Karpas-422 (cell line): ENCODE measurements at regions not wholly inside any gene's neighbourhood (a gene's known extent, or its start where the extent isn't known, plus 50 kb on each side); places are given as distances from the start of the nearest gene placed in this dataset.

Experiments used
- DNase-seq: peaks from one replicate; pipeline ENCODE4 v3.0.0-alpha.2; 2015
- H2AFZ ChIP-seq: fragments of 200-600 bp; sonication (generic); 2 replicates; pipeline ENCODE4 v1.6.1; 2014; ENCODE audit warnings: antibody characterized with exemption, low read length, mixed read lengths
- H3K27ac ChIP-seq: fragments of 200-600 bp; sonication (generic); 2 replicates; pipeline ENCODE4 v1.5.1; 2014; ENCODE audit warnings: mild to moderate bottlenecking, low read length, moderate library complexity
- H3K27me3 ChIP-seq: fragments of 200-600 bp; sonication (generic); 2 replicates; pipeline ENCODE4 v1.6.1; 2014; ENCODE audit warnings: low read length, mixed read lengths
- H3K36me3 ChIP-seq: fragments of 200-600 bp; sonication (generic); 2 replicates; pipeline ENCODE4 v1.6.1; 2014; ENCODE audit warnings: low read length, mixed read lengths; ENCODE audit not compliant: insufficient read depth
- H3K4me1 ChIP-seq: fragments of 200-600 bp; sonication (generic); 2 replicates; pipeline ENCODE4 v1.6.1; 2014; ENCODE audit warnings: mild to moderate bottlenecking, low read length, mixed read lengths
- H3K4me2 ChIP-seq: fragments of 200-600 bp; sonication (generic); 2 replicates; pipeline ENCODE4 v1.6.1; 2014; ENCODE audit warnings: low read length, low read depth, mild to moderate bottlenecking; ENCODE audit not compliant: poor library complexity, severe bottlenecking
- H3K4me3 ChIP-seq: fragments of 200-600 bp; sonication (generic); 2 replicates; pipeline ENCODE4 v1.5.1; 2014; ENCODE audit warnings: mild to moderate bottlenecking, antibody characterized with exemption, low read length, mixed read lengths
- H3K79me2 ChIP-seq: fragments of 200-600 bp; sonication (generic); 2 replicates; pipeline ENCODE4 v1.6.1; 2014; ENCODE audit warnings: mild to moderate bottlenecking, low read length, mixed read lengths
- H3K9ac ChIP-seq: fragments of 200-600 bp; sonication (generic); 2 replicates; pipeline ENCODE4 v1.6.0; 2014; ENCODE audit warnings: low read length
- H3K9me2 ChIP-seq: fragments of 200-600 bp; sonication (generic), shearing (Covaris generic); replicated peaks from 2 replicates; pipeline ENCODE4 v1.6.0; 2014; ENCODE audit warnings: mild to moderate bottlenecking, low read length, moderate library complexity; ENCODE audit not compliant: insufficient read depth
- H3K9me3 ChIP-seq: fragments of 300-700, 200-600 bp; sonication (generic); 2 replicates; pipeline ENCODE4 v1.6.1; 2014; ENCODE audit warnings: low read length, mixed read lengths
- H4K20me1 ChIP-seq: fragments of 200-600 bp; sonication (generic); 2 replicates; pipeline ENCODE4 v1.6.1; 2014; ENCODE audit warnings: mild to moderate bottlenecking, antibody characterized with exemption, low read length, low read depth; ENCODE audit not compliant: insufficient read depth

DNA sequence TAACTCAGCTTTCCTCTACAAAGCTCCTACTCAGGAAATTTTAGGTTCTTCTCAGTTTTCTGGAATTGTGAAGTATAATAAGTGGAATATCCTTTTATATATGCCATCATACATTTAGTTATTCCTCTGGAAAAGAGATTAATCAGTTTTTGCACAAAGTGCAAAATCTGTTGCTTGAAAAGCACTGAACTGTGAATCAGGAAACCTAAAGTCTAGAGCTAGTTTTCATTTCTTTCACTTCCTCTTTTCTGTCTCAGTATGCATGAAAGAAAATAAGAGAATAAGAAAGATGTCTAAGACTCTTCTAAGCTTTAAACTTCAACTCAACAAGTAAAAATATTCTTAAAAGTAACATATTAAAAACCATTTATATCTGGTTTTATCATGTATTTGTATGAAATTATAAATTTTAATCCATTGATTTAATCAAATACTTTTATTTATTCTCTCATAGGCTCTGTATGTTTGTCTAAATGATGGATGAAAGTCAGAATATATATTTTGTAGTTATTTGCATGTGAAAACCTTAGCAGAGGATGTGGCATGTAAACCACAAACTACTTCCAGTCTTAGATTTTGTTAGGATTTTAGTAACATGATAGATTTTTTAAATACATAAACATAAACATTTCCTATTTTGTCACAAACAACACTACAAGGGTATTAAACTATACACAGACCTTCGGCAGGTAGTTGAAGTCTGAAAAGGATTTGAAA is 1073.0 kb downstream of the XPNPEP1 start:
- Histone ChIP-seq H3K4me2 (no peak overlapping the region), H3K4me1 (peaks cover 4% of the 10 kb centered on the region; the same call in 1 of the 2 replicates), H3K36me3 (no peaks in the 10 kb centered on the region), H4K20me1 (no peaks in the 10 kb centered on the region), H3K9me3 (peaks cover 9% of the 10 kb centered on the region; the same call in 1 of the 2 replicates), H3K9me2 (0 out of 2 replicates have a peak, but pooled peaks cover 4% of the 10 kb centered on the region), H2AFZ (no peak overlapping the region), H3K27me3 (no peaks in the 10 kb centered on the region), H3K4me3 (no peak overlapping the region), H3K27ac (no peak overlapping the region), H3K9ac (no peak overlapping the region), H3K79me2 (no peaks in the 10 kb centered on the region)
- peak; percentile 70 for DNase-seq

DNA sequence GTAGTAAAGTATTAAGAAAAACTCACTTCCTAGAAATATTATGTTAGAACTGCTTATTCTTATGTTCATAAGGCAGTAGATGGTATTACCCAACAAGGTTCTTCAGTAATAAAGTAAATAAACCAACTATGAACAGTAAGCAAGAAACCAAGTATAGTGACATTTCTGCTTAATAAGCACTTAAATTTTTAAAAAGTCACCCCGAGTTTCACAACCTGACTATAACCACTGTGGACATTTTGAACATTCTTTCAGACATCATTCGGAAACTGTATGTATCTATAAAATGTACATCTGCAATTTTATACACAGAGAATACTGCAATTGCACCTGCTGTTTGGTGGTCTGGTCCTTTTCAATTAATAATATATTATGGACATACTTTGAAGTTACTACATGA is 1073.6 kb downstream of the XPNPEP1 start:
- Histone ChIP-seq H3K27me3 (no peaks in the 10 kb centered on the region), H3K4me3 (no peak overlapping the region), H4K20me1 (no peaks in the 10 kb centered on the region), H3K9ac (no peak overlapping the region), H3K9me3 (peaks cover 12% of the 10 kb centered on the region), H3K79me2 (no peaks in the 10 kb centered on the region), H3K9me2 (0 out of 2 replicates have a peak, but pooled peaks cover 4% of the 10 kb centered on the region), H3K36me3 (no peaks in the 10 kb centered on the region), H2AFZ (no peak overlapping the region), H3K4me2 (no peak overlapping the region), H3K27ac (no peak overlapping the region), H3K4me1 (peaks cover 4% of the 10 kb centered on the region; the same call in 1 of the 2 replicates)
- no peak for DNase-seq

DNA sequence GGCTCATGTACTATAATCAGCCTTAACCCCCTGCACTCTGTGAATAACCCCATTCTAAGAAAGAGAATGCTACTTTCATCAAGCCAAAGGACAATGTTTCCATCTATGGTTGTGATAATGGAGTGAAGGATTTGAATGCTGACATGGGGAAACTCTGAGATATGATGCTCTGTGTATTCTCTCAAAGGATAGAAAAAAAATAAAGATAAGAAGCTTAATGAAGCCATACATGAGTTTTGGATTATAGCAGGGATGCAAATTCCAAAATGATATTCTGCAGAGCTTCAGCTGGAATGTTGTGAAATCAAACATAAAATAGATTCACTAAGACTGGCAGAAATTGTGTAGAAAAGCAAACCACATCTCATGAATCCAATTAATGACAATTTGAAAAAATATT is 1074.1 kb downstream of the XPNPEP1 start:
- no peaks in the 10 kb centered on the region for H4K20me1 ChIP-seq
- no peak for DNase-seq

DNA sequence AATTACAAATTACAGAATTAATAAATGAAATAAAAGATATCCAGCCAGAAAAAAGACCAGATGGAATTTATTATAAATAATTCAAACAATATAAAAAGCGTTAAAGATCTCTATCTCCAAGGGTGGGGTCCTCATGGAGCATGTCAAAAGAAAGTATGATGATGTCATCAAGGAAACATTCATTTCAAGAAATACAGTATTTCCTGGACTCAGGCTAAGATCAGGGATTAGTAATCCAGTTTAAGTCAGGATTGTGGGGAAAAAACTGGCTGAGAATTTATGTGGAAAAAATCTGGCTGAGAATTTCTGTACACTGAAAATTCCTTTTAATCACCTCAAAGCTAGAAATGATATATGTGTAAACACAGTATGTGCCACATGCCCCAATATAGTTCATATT is 1075.3 kb downstream of the XPNPEP1 start:
- H2AFZ ChIP-seq: no peak overlapping the region
- no peaks in the 10 kb centered on the region for H3K27me3 ChIP-seq
- H3K36me3 ChIP-seq: no peaks in the 10 kb centered on the region
- H3K9ac ChIP-seq: no peak overlapping the region
- H4K20me1 ChIP-seq: no peaks in the 10 kb centered on the region
- H3K4me2 ChIP-seq: no peak overlapping the region
- no peaks in the 10 kb centered on the region for H3K79me2 ChIP-seq
- H3K9me3 ChIP-seq: peaks cover 21% of the 10 kb centered on the region
- H3K27ac ChIP-seq: no peak overlapping the region
- no peak for DNase-seq
- H3K4me1 ChIP-seq: peaks cover 4% of the 10 kb centered on the region; the same call in 1 of the 2 replicates
- H3K4me3 ChIP-seq: no peak overlapping the region
- no peaks in the 10 kb centered on the region for H3K9me2 ChIP-seq

More for the DNA sequence above, 1074.1 kb downstream of the XPNPEP1 start:
- H3K9ac ChIP-seq: no peak overlapping the region
- H3K4me1 ChIP-seq: peaks cover 4% of the 10 kb centered on the region; the same call in 1 of the 2 replicates
- no peaks in the 10 kb centered on the region for H3K79me2 ChIP-seq
- no peak overlapping the region for H3K27ac ChIP-seq
- H3K4me3 ChIP-seq: no peak overlapping the region
- H3K27me3 ChIP-seq: no peaks in the 10 kb centered on the region
- no peak overlapping the region for H3K4me2 ChIP-seq
- H2AFZ ChIP-seq: no peak overlapping the region
- no peaks in the 10 kb centered on the region for H3K36me3 ChIP-seq
- H3K9me3 ChIP-seq: peaks cover 16% of the 10 kb centered on the region
- H3K9me2 ChIP-seq: 0 out of 2 replicates have a peak, but pooled peaks cover 4% of the 10 kb centered on the region

GRCh38 chr10:108840944-108841343 is 1082.4 kb downstream of the XPNPEP1 start:
- Histone ChIP-seq H3K27ac (no peak overlapping the region), H3K79me2 (no peaks in the 10 kb centered on the region), H3K4me3 (no peak overlapping the region), H2AFZ (no peak overlapping the region), H3K9ac (no peak overlapping the region), H3K36me3 (no peaks in the 10 kb centered on the region), H3K9me2 (no peaks in the 10 kb centered on the region), H3K27me3 (no peaks in the 10 kb centered on the region), H3K9me3 (peaks cover 19% of the 10 kb centered on the region), H3K4me2 (no peak overlapping the region), H4K20me1 (no peaks in the 10 kb centered on the region), H3K4me1 (no peaks in the 10 kb centered on the region)
- DNase-seq: no peak

DNA sequence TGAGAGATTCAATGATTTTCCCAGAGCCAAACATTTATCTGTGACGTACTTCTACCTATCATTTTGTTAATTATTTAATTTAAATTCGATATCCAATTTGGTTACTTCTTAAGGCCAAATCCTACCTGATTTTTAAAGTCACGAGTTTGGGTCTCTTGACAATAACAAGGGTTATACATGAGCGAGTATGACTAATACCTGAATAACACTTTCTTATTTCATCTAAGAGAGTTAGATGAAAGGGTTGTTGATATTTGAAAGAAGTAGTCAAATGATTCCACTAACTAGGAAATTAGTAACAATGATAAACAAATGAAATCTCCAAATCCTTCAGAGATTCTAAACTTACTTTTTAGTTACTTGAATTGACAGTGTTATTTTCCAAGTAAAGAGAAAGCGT is 1086.9 kb downstream of the XPNPEP1 start:
- no peak overlapping the region for H3K27ac ChIP-seq
- DNase-seq: no peak
- no peaks in the 10 kb centered on the region for H3K9me2 ChIP-seq
- no peak overlapping the region for H3K4me2 ChIP-seq
- H3K4me1 ChIP-seq: no peaks in the 10 kb centered on the region
- H2AFZ ChIP-seq: no peak overlapping the region
- H3K27me3 ChIP-seq: no peaks in the 10 kb centered on the region
- no peak overlapping the region for H3K9ac ChIP-seq
- no peaks in the 10 kb centered on the region for H4K20me1 ChIP-seq
- H3K36me3 ChIP-seq: no peaks in the 10 kb centered on the region
- peaks cover 16% of the 10 kb centered on the region; the same call in 1 of the 2 replicates for H3K9me3 ChIP-seq
- no peaks in the 10 kb centered on the region for H3K79me2 ChIP-seq
- no peak overlapping the region for H3K4me3 ChIP-seq

GRCh38 chr10:108822026-108822425 is 1101.3 kb downstream of the XPNPEP1 start:
- H2AFZ ChIP-seq: no peak overlapping the region
- no peak overlapping the region for H3K4me3 ChIP-seq
- H3K79me2 ChIP-seq: no peaks in the 10 kb centered on the region
- no peaks in the 10 kb centered on the region for H4K20me1 ChIP-seq
- no peaks in the 10 kb centered on the region for H3K27me3 ChIP-seq
- no peak overlapping the region for H3K27ac ChIP-seq
- H3K4me2 ChIP-seq: no peak overlapping the region
- no peaks in the 10 kb centered on the region for H3K36me3 ChIP-seq
- H3K9ac ChIP-seq: no peak overlapping the region
- H3K9me2 ChIP-seq: no peaks in the 10 kb centered on the region
- H3K9me3 ChIP-seq: peaks cover 19% of the 10 kb centered on the region
- no peaks in the 10 kb centered on the region for H3K4me1 ChIP-seq
- DNase-seq: no peak

GRCh38 chr10:108819302-108819701 is 1104.0 kb downstream of the XPNPEP1 start:
- Histone ChIP-seq H3K27ac (no peak overlapping the region), H4K20me1 (no peaks in the 10 kb centered on the region), H3K4me1 (no peaks in the 10 kb centered on the region), H3K36me3 (no peaks in the 10 kb centered on the region), H2AFZ (no peak overlapping the region), H3K4me2 (no peak overlapping the region), H3K79me2 (no peaks in the 10 kb centered on the region), H3K9ac (no peak overlapping the region), H3K4me3 (no peak overlapping the region), H3K9me3 (peaks cover 21% of the 10 kb centered on the region), H3K27me3 (no peaks in the 10 kb centered on the region), H3K9me2 (no peaks in the 10 kb centered on the region)
- DNase-seq: no peak
